Erythroblast (primary cell): ENCODE measurements at regions not wholly inside any gene's neighbourhood (a gene's known extent, or its start where the extent isn't known, plus 50 kb on each side); places are given as distances from the start of the nearest gene placed in this dataset.

Source experiments
- GATA1 ChIP-seq: IDR thresholded peaks from 2 replicates; pipeline ENCODE4 v1.6.1; 2011; ENCODE audit warnings: low read depth, mild to moderate bottlenecking, control low read depth, low read length, moderate library complexity
- POLR2A ChIP-seq: IDR thresholded peaks from 2 replicates; pipeline ENCODE4 v1.6.1; 2011; ENCODE audit warnings: mild to moderate bottlenecking, low read length

GRCh38 chr5:74281166-74281565, 359.4 kb downstream of the ENC1 start:
- TF ChIP-seq POLR2A = no peak
- no peak for TF ChIP-seq GATA1
